A549 (cell line): ENCODE measurements at regions not wholly inside any gene's neighbourhood (a gene's known extent, or its start where the extent isn't known, plus 50 kb on each side); places are given as distances from the start of the nearest gene placed in this dataset.

Source experiments
- MYC ChIP-seq: IDR thresholded peaks from 2 replicates; pipeline ENCODE4 v1.6.1; 2012; ENCODE audit warnings: mild to moderate bottlenecking, inconsistent platforms, low read length, improper control_type of control experiment, borderline replicate concordance
- TF ChIP-seq, protein P1 (sequence below): fragments of >200 bp; sonication (Bioruptor Twin); formaldehyde crosslinking; IDR thresholded peaks from 3 replicates; pipeline ENCODE4 v1.5.1; 2016

DNA sequence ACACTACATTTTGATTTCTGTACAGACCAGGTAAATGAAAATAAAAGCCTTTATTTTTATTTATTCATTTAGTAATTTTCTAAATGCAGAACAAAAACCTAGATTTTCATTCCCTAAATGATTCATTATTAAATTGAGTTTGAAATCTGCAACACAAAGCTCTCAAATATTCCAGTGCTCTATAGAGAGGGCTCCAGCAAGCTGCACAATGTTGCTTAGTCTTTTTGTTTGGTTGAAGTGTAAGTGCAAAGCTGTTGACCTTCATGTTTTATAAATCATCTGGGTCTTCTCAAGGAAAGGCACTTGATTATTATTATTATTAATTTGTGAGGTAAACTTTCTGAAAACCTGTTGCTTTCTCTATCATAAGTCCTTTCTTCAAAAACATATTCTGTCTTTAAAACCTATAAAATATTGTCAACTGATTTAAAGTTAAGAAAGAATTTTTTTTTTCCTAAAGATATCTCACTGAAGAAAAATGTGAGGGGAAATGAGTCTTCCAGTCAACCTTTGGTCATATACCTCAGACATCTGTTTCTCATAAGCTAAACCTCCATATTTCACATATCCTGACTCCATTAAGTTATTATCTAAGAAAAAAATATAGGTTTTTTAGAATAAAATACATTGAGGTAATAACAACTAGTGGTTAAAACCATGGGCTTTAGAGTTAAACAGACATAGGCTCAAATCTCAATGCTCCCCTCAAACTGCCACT lies 100.7 kb downstream of the ZIC4 start:
- TF ChIP-seq, protein P1, sequence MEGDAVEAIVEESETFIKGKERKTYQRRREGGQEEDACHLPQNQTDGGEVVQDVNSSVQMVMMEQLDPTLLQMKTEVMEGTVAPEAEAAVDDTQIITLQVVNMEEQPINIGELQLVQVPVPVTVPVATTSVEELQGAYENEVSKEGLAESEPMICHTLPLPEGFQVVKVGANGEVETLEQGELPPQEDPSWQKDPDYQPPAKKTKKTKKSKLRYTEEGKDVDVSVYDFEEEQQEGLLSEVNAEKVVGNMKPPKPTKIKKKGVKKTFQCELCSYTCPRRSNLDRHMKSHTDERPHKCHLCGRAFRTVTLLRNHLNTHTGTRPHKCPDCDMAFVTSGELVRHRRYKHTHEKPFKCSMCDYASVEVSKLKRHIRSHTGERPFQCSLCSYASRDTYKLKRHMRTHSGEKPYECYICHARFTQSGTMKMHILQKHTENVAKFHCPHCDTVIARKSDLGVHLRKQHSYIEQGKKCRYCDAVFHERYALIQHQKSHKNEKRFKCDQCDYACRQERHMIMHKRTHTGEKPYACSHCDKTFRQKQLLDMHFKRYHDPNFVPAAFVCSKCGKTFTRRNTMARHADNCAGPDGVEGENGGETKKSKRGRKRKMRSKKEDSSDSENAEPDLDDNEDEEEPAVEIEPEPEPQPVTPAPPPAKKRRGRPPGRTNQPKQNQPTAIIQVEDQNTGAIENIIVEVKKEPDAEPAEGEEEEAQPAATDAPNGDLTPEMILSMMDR = no peak
- TF ChIP-seq MYC = no peak
